Activated naive CD8-positive, alpha-beta T cell treated with anti-CD3 and anti-CD28 coated beads, Interleukin-2, amount 50 U/mL, for 24 hours (primary cell): ENCODE measurements at regions not wholly inside any gene's neighbourhood (a gene's known extent, or its start where the extent isn't known, plus 50 kb on each side); places are given as distances from the start of the nearest gene placed in this dataset.

Experiments used
- ATAC-seq: fragments of 150-1000 bp; cut with Tn5 transposase; one replicate; pipeline ENCODE4 v1.10.0; 2021
- DNase-seq: peaks from one replicate; pipeline ENCODE4 v3.0.0; 2021
- H3K27ac Mint-ChIP-seq: one replicate; pipeline ENCODE4 v1.8.0; 2021; ENCODE audit warnings: mild to moderate bottlenecking, mixed read lengths
- H3K27me3 Mint-ChIP-seq: one replicate; pipeline ENCODE4 v1.8.0; 2021; ENCODE audit warnings: mixed read lengths
- H3K36me3 Mint-ChIP-seq: one replicate; pipeline ENCODE4 v1.8.0; 2021; ENCODE audit warnings: low read depth, mixed read lengths
- H3K4me1 Mint-ChIP-seq: one replicate; pipeline ENCODE4 v1.8.0; 2021; ENCODE audit warnings: mixed read lengths
- H3K4me3 Mint-ChIP-seq: one replicate; pipeline ENCODE4 v1.8.0; 2021; ENCODE audit warnings: mild to moderate bottlenecking, moderate library complexity, mixed read lengths
- H3K9me3 Mint-ChIP-seq: one replicate; pipeline ENCODE4 v1.8.0; 2021; ENCODE audit warnings: mixed read lengths

DNA sequence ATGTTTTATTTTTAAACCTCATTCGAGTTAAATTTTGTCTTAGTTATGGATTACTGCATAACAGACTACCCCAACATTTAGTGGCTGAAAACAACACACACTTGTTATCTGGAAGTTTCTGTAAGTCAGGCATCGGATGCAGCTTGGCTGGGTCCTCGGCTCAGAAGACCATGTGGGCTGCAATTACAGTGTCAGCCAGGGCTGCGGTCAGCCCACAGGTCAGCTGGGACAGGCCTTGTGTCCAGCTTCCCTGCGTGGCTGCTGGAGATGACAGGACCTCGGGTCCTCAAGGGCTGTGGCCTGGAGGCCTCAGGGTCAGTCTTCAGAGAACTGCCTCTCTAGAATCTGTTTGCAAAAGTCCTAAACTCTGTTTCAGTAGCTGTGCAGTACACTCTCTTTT, 219.0 kb upstream of the IRX1 start:
- H3K27me3 Mint-ChIP-seq = no peaks in the 10 kb centered on the region
- H3K36me3 Mint-ChIP-seq = no peaks in the 10 kb centered on the region
- DNase-seq (no peak), ATAC-seq (no peak)
- no peaks in the 10 kb centered on the region for H3K4me1 Mint-ChIP-seq
- H3K9me3 Mint-ChIP-seq = peaks cover 13% of the 10 kb centered on the region
- H3K27ac Mint-ChIP-seq = no peak overlapping the region
- no peak overlapping the region for H3K4me3 Mint-ChIP-seq

GRCh38 chr5:3375586-3376311, 219.9 kb upstream of the IRX1 start:
- no peak overlapping the region for H3K27ac Mint-ChIP-seq
- H3K4me3 Mint-ChIP-seq = no peak overlapping the region
- no peaks in the 10 kb centered on the region for H3K27me3 Mint-ChIP-seq
- no peaks in the 10 kb centered on the region for H3K4me1 Mint-ChIP-seq
- peaks cover 13% of the 10 kb centered on the region for H3K9me3 Mint-ChIP-seq
- DNase-seq (no peak), ATAC-seq (no peak)
- no peaks in the 10 kb centered on the region for H3K36me3 Mint-ChIP-seq

DNA sequence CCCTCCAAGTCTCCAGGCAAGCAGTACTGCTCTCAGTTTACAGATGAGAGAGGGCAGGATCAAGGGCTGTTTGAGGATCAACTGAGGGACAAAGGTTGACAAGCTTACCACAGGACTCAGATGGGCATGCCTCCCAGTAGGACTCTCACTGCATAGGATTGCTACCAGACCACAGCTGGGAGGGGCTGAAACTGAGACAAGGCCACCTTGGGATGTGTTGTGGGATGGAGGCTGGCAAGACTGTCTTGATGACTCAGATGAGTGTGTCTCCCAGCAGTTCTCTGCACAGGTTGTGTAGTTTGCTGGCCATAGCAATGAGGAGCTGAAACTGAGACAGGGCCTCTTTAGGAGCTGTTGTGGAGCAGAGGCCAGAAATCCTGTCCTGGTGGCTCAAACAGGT, 222.2 kb upstream of the IRX1 start:
- Mint-ChIP-seq H3K36me3 (no peaks in the 10 kb centered on the region), H3K27ac (no peak overlapping the region), H3K4me1 (no peaks in the 10 kb centered on the region), H3K27me3 (no peaks in the 10 kb centered on the region), H3K4me3 (no peak overlapping the region), H3K9me3 (peaks cover 19% of the 10 kb centered on the region)
- DNase-seq (no peak), ATAC-seq (no peak)

DNA sequence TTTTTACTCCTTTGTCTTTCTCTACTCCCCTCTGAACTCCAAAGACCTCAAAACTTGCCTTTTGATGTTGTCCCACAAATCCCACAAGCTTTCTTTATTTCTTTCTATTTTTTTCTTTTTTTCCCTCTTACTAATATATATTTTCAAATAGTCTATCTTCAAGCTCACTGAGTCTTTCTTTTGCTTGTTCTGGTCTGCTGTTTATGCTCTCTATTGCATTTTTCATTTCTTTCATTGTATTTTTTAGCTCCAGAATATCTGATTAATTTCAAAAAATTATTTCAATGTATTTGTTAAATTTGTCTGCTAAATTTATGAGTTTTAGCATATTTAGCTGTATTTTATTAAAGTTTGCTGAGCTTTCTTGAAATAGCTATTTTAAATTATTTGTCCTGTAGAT, 223.3 kb upstream of the IRX1 start:
- ATAC-seq (no peak), DNase-seq (no peak)
- H3K9me3 Mint-ChIP-seq = peaks cover 19% of the 10 kb centered on the region
- H3K4me3 Mint-ChIP-seq = no peak overlapping the region
- H3K27me3 Mint-ChIP-seq = no peaks in the 10 kb centered on the region
- H3K36me3 Mint-ChIP-seq = no peaks in the 10 kb centered on the region
- H3K27ac Mint-ChIP-seq = no peak overlapping the region
- no peaks in the 10 kb centered on the region for H3K4me1 Mint-ChIP-seq

- H3K9me3 Mint-ChIP-seq = peaks cover 18% of the 10 kb centered on the region
- H3K4me3 Mint-ChIP-seq = no peak overlapping the region
- no peak for DNase-seq
- no peaks in the 10 kb centered on the region for H3K27me3 Mint-ChIP-seq
- no peaks in the 10 kb centered on the region for H3K36me3 Mint-ChIP-seq
- H3K27ac Mint-ChIP-seq = no peak overlapping the region
- H3K4me1 Mint-ChIP-seq = no peaks in the 10 kb centered on the region
- ATAC-seq = peak; percentile 28
Observed at GRCh38 chr5:3365501-3366215, 230.0 kb upstream of the IRX1 start.

DNA sequence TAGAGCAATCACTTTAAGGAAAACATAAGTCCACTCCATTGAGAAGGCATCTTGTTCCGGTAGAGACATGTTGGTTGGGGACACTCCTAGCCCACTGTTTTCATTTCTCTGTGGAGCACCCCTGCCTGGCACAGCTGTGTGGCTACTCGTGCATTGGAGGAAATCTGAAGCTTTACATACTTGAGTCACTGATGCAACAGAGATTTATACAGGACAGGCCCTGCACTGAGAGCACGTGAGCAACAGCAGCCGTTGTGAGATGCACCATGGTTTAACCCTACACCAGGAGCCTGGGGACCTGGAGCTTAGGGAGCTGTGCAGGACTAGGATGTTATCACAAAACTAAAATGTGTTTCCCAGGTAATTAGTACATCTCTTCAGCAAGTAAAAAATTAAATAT, 230.7 kb upstream of the IRX1 start:
- H3K4me3 Mint-ChIP-seq = no peak overlapping the region
- H3K27ac Mint-ChIP-seq = no peak overlapping the region
- H3K36me3 Mint-ChIP-seq = no peaks in the 10 kb centered on the region
- H3K4me1 Mint-ChIP-seq = no peaks in the 10 kb centered on the region
- peaks cover 18% of the 10 kb centered on the region for H3K9me3 Mint-ChIP-seq
- H3K27me3 Mint-ChIP-seq = no peaks in the 10 kb centered on the region
- DNase-seq = no peak
- no peak for ATAC-seq

DNA sequence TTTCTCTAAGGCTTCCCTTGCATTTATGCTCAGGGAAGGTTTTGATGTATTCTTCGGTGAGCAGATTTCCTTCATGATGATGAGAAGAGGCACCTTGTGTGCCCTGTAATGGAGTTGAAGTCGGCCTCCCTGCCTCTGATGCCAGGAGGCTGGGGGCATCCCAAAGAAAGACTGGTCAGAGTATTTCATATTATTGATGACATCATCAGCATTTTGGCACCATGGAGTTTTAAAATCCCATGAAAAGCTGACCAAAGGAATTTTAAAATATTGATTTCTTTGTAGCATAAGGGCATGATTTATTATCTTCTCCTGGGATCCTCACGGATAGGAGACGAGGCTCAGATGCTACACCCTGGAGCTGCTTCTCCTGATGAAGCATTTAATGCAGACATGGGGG, 231.2 kb upstream of the IRX1 start:
- no peaks in the 10 kb centered on the region for H3K4me1 Mint-ChIP-seq
- H3K4me3 Mint-ChIP-seq = no peak overlapping the region
- DNase-seq (no peak), ATAC-seq (no peak)
- H3K27ac Mint-ChIP-seq = no peak overlapping the region
- no peaks in the 10 kb centered on the region for H3K27me3 Mint-ChIP-seq
- H3K9me3 Mint-ChIP-seq = peaks cover 14% of the 10 kb centered on the region
- no peaks in the 10 kb centered on the region for H3K36me3 Mint-ChIP-seq

GRCh38 chr5:3362606-3362910, 233.1 kb upstream of the IRX1 start:
- Mint-ChIP-seq H3K27me3 (no peaks in the 10 kb centered on the region), H3K27ac (no peak overlapping the region), H3K9me3 (peaks cover 11% of the 10 kb centered on the region), H3K4me3 (no peak overlapping the region), H3K4me1 (no peaks in the 10 kb centered on the region), H3K36me3 (no peaks in the 10 kb centered on the region)
- DNase-seq (no peak), ATAC-seq (no peak)

- Mint-ChIP-seq H3K36me3 (no peaks in the 10 kb centered on the region), H3K4me1 (no peaks in the 10 kb centered on the region), H3K27me3 (no peaks in the 10 kb centered on the region), H3K4me3 (no peak overlapping the region), H3K9me3 (peaks cover 11% of the 10 kb centered on the region), H3K27ac (no peak overlapping the region)
- DNase-seq (no peak), ATAC-seq (no peak)
Observed at GRCh38 chr5:3361811-3362605, 233.6 kb upstream of the IRX1 start.

GRCh38 chr5:3359642-3360041, 236.0 kb upstream of the IRX1 start:
- no peak for ATAC-seq
- Mint-ChIP-seq H3K27me3 (no peaks in the 10 kb centered on the region), H3K9me3 (peaks cover 3% of the 10 kb centered on the region), H3K36me3 (no peaks in the 10 kb centered on the region), H3K4me1 (no peaks in the 10 kb centered on the region), H3K27ac (no peak overlapping the region), H3K4me3 (no peak overlapping the region)
- DNase-seq = no peak

DNA sequence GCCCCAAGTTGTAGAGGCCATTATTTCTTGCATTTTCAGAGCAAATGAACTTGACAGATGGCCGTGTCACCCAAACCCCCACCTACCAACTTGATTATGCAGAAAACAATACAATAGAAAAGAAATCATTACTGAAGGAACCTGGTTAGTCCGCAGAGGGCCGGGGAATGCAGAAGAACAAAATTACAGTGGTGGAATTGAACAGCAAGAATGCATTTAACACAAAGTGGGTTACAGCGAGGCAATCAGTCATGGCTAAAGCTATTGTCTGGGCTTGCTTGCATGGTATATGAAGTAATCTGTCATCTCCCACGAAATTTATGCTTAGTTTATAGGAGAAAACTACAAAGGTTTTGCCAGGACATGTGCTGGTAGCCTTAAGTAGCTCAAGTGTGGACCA, 238.3 kb upstream of the IRX1 start:
- no peaks in the 10 kb centered on the region for H3K27me3 Mint-ChIP-seq
- no peak for ATAC-seq
- H3K4me1 Mint-ChIP-seq = no peaks in the 10 kb centered on the region
- peaks cover 3% of the 10 kb centered on the region for H3K9me3 Mint-ChIP-seq
- no peaks in the 10 kb centered on the region for H3K36me3 Mint-ChIP-seq
- no peak overlapping the region for H3K27ac Mint-ChIP-seq
- DNase-seq = no peak
- H3K4me3 Mint-ChIP-seq = no peak overlapping the region

GRCh38 chr5:3356016-3356415, 239.6 kb upstream of the IRX1 start:
- H3K27ac Mint-ChIP-seq = no peak overlapping the region

DNA sequence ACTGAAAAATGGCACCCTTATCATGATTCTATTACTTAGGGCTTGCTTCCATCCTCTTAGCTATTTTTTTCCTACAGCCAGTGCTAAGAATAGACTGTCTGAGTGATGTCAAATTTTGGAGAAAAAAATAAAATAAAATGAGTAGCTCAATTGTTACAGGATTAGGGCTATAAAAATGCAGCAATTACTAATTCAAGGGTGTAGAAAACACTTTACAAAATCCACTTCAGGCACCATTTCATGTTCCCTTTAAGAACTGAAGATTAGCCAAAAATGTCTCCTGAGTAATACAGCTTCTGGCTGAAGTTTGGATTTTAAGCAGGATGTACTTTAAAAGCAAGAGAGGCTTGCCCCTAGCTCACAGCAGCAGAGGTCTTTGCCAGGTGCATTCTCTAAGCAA, 240.5 kb upstream of the IRX1 start:
- Mint-ChIP-seq H3K27ac (no peak overlapping the region), H3K9me3 (no peaks in the 10 kb centered on the region), H3K27me3 (no peaks in the 10 kb centered on the region), H3K4me1 (no peaks in the 10 kb centered on the region), H3K36me3 (no peaks in the 10 kb centered on the region), H3K4me3 (no peak overlapping the region)
- DNase-seq (no peak), ATAC-seq (no peak)

More at GRCh38 chr5:3356016-3356415, 239.6 kb upstream of the IRX1 start:
- DNase-seq (no peak), ATAC-seq (no peak)
- Mint-ChIP-seq H3K4me1 (no peaks in the 10 kb centered on the region), H3K27me3 (no peaks in the 10 kb centered on the region), H3K4me3 (no peak overlapping the region), H3K9me3 (no peaks in the 10 kb centered on the region), H3K36me3 (no peaks in the 10 kb centered on the region)

GRCh38 chr5:3354606-3355005, 241.0 kb upstream of the IRX1 start:
- DNase-seq = no peak
- Mint-ChIP-seq H3K27ac (no peak overlapping the region), H3K9me3 (no peaks in the 10 kb centered on the region), H3K36me3 (no peaks in the 10 kb centered on the region), H3K4me3 (no peak overlapping the region), H3K4me1 (no peaks in the 10 kb centered on the region), H3K27me3 (no peaks in the 10 kb centered on the region)
- no peak for ATAC-seq

- DNase-seq (no peak), ATAC-seq (no peak)
- H3K27ac Mint-ChIP-seq = no peak overlapping the region
- no peaks in the 10 kb centered on the region for H3K27me3 Mint-ChIP-seq
- H3K36me3 Mint-ChIP-seq = no peaks in the 10 kb centered on the region
- no peaks in the 10 kb centered on the region for H3K9me3 Mint-ChIP-seq
- no peaks in the 10 kb centered on the region for H3K4me1 Mint-ChIP-seq
- H3K4me3 Mint-ChIP-seq = no peak overlapping the region
Observed at GRCh38 chr5:3353561-3353960, 242.1 kb upstream of the IRX1 start.
